ENCODE measurements at regions not wholly inside any gene's neighbourhood (a gene's known extent, or its start where the extent isn't known, plus 50 kb on each side); places are given as distances from the start of the nearest gene placed in this dataset.

DNA sequence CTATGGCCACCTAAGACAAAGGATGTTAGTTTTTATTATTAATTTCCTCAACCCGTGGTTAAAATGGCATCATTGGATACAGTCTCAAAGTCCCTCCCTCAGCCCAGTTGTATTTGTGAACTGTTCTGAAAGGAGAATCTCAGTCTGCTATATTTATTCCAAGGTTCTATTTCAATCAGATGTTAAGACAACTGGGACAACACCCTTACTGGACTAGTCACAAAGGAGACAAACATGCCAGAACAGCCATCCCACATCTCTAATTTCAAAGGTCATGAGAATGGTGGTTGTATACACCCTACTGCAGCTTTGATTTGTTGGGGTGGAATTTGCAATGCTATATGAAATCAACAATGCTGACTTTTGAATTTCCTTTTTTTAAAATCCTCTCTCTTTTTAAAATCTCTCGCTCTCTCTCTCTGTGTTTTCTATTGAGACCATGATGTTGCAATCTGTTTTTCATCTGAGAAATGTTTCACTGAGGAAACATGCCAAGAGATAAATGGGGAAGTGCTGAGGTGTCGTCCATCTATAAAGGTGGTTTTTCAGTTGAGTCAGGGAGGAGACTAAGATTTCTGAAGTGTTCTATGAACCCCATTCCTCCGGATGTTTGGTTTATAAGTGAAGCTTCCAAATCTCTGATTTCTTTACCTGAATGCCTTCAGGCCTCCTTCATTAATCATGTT is 201.5 kb upstream of the GATB start:
- no peak overlapping the region for H3K27ac ChIP-seq (ENCODE audit: control insufficient read depth, insufficient read depth)
- no peaks in the 10 kb centered on the region for H3K4me1 ChIP-seq (ENCODE audit: control insufficient read depth, insufficient read depth, low read length)
- H3K4me2 ChIP-seq (ENCODE audit: control insufficient read depth, insufficient read depth): no peak overlapping the region
- ATAC-seq (no peak), FAIRE-seq (no peak), DNase-seq (ENCODE audit: low read depth, low spot score) (no peak)
- SMC1A ChIA-PET (ENCODE audit: uncharacterized antibody, unreplicated experiment): no interaction called here
- RAD21 ChIA-PET (ENCODE audit: unreplicated experiment): no interaction called here
- POLR2A ChIA-PET: no interaction called here
- no peaks in the 10 kb centered on the region for H4K20me1 ChIP-seq (ENCODE audit: control insufficient read depth, insufficient read depth)
- H2AFZ ChIP-seq (ENCODE audit: control insufficient read depth, low read depth, low read length): no peak overlapping the region
- no peaks in the 10 kb centered on the region; the same call in 2 of the 3 replicates for H3K9me3 ChIP-seq (replicated peaks; ENCODE audit: control insufficient read depth, insufficient read depth, low read length)
- peaks cover 0 to 3% of the 10 kb centered on the region in 2 experiments; a peak in 1 of 4 replicates for H3K27me3 ChIP-seq (replicated peaks in 1 of 2; ENCODE audit: control insufficient read depth in 2 of 2, insufficient read depth in 2 of 2, low read length in 1 of 2)
- in situ Hi-C loops (cut with MboI): no loop called here
- no peaks in the 10 kb centered on the region for H3K79me2 ChIP-seq (ENCODE audit: control insufficient read depth, insufficient read depth, low read length)
- intact Hi-C loops (cut with micrococcal nuclease; ENCODE audit: unreplicated experiment): no loop called here
- CTCF ChIA-PET: no interaction called here
- H3K4me3 ChIP-seq: no peak overlapping the region
- BruUV-seq (replicated peaks): no TSS peak
- WGBS (ENCODE audit: insufficient coverage, insufficient replicate concordance, low lambda C conversion rate, missing lambda C conversion rate): 30% methylated on average over 4 of the region's 4 CpGs
- no peaks in the 10 kb centered on the region for H3K36me3 ChIP-seq (ENCODE audit: control insufficient read depth in 2 of 2, insufficient read depth in 2 of 2, low read length in 1 of 2)
- no peak overlapping the region for H3K9ac ChIP-seq (ENCODE audit: control insufficient read depth, insufficient read depth, low read length)
- TF ChIP-seq SPI1 (IDR thresholded peaks at IDR 0.05; ENCODE audit: borderline replicate concordance, insufficient read depth, low read depth, low read length) (peak; percentile 28; the same call in 1 of the 2 replicates), POU2F2 (IDR thresholded peaks at IDR 0.05; ENCODE audit: borderline replicate concordance, low read depth, low read length) (no peak)

- FAIRE-seq: no peak
- SMC1A ChIA-PET (ENCODE audit: uncharacterized antibody, unreplicated experiment): no interaction called here
These were observed 200.6 kb upstream of the GATB start for GRCh38 chr4:151961456-151961855.

More at GRCh38 chr4:151961456-151961855, 200.6 kb upstream of the GATB start:
- no peaks in the 10 kb centered on the region for H3K36me3 ChIP-seq (ENCODE audit: control insufficient read depth in 2 of 2, insufficient read depth in 2 of 2, low read length in 1 of 2)
- H3K9me3 ChIP-seq (replicated peaks; ENCODE audit: control insufficient read depth, insufficient read depth, low read length): no peaks in the 10 kb centered on the region; the same call in 2 of the 3 replicates
- H4K20me1 ChIP-seq (ENCODE audit: control insufficient read depth, insufficient read depth): no peaks in the 10 kb centered on the region
- ATAC-seq (no peak), DNase-seq (ENCODE audit: low read depth, low spot score) (no peak)
- no peak overlapping the region for H3K27ac ChIP-seq (ENCODE audit: control insufficient read depth, insufficient read depth)
- H3K4me1 ChIP-seq (ENCODE audit: control insufficient read depth, insufficient read depth, low read length): no peaks in the 10 kb centered on the region
- BruUV-seq (replicated peaks): no TSS peak
- TF ChIP-seq NFYA (IDR thresholded peaks at IDR 0.05; ENCODE audit: borderline replicate concordance, low read depth, low read length): no peak
- peaks cover 0 to 3% of the 10 kb centered on the region in 2 experiments; a peak in 1 of 4 replicates for H3K27me3 ChIP-seq (replicated peaks in 1 of 2; ENCODE audit: control insufficient read depth in 2 of 2, insufficient read depth in 2 of 2, low read length in 1 of 2)
- no peak overlapping the region for H2AFZ ChIP-seq (ENCODE audit: control insufficient read depth, low read depth, low read length)
- POLR2A ChIA-PET: no interaction called here
- RAD21 ChIA-PET (ENCODE audit: unreplicated experiment): no interaction called here
- 8% methylated on average over 2 of the region's 2 CpGs for WGBS (ENCODE audit: insufficient coverage, insufficient replicate concordance, low lambda C conversion rate, missing lambda C conversion rate)
- no peak overlapping the region for H3K4me2 ChIP-seq (ENCODE audit: control insufficient read depth, insufficient read depth)
- no peaks in the 10 kb centered on the region for H3K79me2 ChIP-seq (ENCODE audit: control insufficient read depth, insufficient read depth, low read length)
- H3K4me3 ChIP-seq: no peak overlapping the region
- in situ Hi-C loops (cut with MboI) (no loop called here), intact Hi-C loops (cut with micrococcal nuclease; ENCODE audit: unreplicated experiment) (no loop called here)
- H3K9ac ChIP-seq (ENCODE audit: control insufficient read depth, insufficient read depth, low read length): no peak overlapping the region
- CTCF ChIA-PET: no interaction called here

Data from GM12878 (cell line).